ENCODE measurements at regions not wholly inside any gene's neighbourhood (a gene's known extent, or its start where the extent isn't known, plus 50 kb on each side); places are given as distances from the start of the nearest gene placed in this dataset.

DNA sequence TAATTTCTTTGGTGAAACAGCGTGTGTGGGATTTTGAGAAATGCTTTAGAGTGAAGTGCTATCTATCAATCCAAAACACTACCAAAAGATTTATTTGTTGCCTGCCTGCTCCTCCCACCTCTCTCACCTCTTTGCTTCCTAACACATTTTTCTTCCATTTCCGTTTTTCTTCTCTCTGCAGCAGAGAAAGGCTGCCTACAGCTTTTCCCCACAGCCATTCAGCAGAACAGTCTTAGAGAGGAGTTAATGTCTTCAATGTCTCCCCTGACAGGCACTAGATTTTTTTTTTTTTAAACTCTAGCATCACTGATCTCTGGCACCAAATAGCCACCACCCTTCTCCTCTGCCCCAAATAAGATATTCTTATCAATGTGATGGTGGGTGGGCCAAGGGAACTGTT lies 327.8 kb upstream of the MAN1A1 start (continued):
- TF ChIP-seq, protein P1, sequence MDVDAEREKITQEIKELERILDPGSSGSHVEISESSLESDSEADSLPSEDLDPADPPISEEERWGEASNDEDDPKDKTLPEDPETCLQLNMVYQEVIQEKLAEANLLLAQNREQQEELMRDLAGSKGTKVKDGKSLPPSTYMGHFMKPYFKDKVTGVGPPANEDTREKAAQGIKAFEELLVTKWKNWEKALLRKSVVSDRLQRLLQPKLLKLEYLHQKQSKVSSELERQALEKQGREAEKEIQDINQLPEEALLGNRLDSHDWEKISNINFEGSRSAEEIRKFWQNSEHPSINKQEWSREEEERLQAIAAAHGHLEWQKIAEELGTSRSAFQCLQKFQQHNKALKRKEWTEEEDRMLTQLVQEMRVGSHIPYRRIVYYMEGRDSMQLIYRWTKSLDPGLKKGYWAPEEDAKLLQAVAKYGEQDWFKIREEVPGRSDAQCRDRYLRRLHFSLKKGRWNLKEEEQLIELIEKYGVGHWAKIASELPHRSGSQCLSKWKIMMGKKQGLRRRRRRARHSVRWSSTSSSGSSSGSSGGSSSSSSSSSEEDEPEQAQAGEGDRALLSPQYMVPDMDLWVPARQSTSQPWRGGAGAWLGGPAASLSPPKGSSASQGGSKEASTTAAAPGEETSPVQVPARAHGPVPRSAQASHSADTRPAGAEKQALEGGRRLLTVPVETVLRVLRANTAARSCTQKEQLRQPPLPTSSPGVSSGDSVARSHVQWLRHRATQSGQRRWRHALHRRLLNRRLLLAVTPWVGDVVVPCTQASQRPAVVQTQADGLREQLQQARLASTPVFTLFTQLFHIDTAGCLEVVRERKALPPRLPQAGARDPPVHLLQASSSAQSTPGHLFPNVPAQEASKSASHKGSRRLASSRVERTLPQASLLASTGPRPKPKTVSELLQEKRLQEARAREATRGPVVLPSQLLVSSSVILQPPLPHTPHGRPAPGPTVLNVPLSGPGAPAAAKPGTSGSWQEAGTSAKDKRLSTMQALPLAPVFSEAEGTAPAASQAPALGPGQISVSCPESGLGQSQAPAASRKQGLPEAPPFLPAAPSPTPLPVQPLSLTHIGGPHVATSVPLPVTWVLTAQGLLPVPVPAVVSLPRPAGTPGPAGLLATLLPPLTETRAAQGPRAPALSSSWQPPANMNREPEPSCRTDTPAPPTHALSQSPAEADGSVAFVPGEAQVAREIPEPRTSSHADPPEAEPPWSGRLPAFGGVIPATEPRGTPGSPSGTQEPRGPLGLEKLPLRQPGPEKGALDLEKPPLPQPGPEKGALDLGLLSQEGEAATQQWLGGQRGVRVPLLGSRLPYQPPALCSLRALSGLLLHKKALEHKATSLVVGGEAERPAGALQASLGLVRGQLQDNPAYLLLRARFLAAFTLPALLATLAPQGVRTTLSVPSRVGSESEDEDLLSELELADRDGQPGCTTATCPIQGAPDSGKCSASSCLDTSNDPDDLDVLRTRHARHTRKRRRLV (CRISPR knock-in tag; IDR thresholded peaks at IDR 0.05): no peak
- TF ChIP-seq, protein P2, sequence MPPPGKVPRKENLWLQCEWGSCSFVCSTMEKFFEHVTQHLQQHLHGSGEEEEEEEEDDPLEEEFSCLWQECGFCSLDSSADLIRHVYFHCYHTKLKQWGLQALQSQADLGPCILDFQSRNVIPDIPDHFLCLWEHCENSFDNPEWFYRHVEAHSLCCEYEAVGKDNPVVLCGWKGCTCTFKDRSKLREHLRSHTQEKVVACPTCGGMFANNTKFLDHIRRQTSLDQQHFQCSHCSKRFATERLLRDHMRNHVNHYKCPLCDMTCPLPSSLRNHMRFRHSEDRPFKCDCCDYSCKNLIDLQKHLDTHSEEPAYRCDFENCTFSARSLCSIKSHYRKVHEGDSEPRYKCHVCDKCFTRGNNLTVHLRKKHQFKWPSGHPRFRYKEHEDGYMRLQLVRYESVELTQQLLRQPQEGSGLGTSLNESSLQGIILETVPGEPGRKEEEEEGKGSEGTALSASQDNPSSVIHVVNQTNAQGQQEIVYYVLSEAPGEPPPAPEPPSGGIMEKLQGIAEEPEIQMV (CRISPR knock-in tag; IDR thresholded peaks at IDR 0.05; ENCODE audit: low read depth): no peak
- TF ChIP-seq, protein P3, sequence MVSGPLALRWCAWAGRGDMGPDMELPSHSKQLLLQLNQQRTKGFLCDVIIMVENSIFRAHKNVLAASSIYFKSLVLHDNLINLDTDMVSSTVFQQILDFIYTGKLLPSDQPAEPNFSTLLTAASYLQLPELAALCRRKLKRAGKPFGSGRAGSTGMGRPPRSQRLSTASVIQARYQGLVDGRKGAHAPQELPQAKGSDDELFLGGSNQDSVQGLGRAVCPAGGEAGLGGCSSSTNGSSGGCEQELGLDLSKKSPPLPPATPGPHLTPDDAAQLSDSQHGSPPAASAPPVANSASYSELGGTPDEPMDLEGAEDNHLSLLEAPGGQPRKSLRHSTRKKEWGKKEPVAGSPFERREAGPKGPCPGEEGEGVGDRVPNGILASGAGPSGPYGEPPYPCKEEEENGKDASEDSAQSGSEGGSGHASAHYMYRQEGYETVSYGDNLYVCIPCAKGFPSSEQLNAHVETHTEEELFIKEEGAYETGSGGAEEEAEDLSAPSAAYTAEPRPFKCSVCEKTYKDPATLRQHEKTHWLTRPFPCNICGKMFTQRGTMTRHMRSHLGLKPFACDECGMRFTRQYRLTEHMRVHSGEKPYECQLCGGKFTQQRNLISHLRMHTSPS (CRISPR knock-in tag; IDR thresholded peaks at IDR 0.05; ENCODE audit: low read depth): no peak

DNA sequence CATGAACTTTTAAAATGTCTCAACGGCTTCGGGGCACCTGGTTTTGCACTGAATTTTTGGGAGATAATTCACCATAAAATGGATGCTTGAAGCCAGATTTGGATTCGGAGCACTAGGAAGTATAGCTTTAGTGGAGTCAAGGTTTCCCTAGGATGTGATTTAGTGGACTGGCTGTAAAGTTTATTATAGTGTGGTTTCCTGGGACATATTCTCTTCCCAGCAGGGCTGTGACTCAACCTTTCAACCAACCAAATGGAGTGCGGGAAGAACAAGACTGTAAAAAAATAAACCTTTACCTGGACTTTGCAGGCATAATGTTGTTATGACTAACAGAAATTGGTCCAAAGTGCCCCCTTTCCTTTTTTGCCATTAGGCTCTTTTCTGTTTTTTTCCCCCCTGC lies 327.4 kb upstream of the MAN1A1 start:
- FAIRE-seq: no peak
- BruUV-seq (replicated peaks): no TSS peak
- no peak overlapping the region for H3K9ac ChIP-seq (ENCODE audit: insufficient read depth, low read depth, low read length)
- H4K20me1 ChIP-seq (ENCODE audit: insufficient read depth, low read length): no peaks in the 10 kb centered on the region
- in situ Hi-C loops (cut with HindIII; ENCODE audit: extremely low pct_ligation_motif_present, low pct_unique_long_range_greater_than_20kb): no loop called here
- intact Hi-C loops (cut with micrococcal nuclease; ENCODE audit: unreplicated experiment): no loop called here
- H3K27me3 ChIP-seq (ENCODE audit: control insufficient read depth in 1 of 2, insufficient read depth in 2 of 2, low read length in 2 of 2): no peaks in the 10 kb centered on the region
- H3K79me2 ChIP-seq (ENCODE audit: insufficient read depth, low read length): no peaks in the 10 kb centered on the region
- no peak for ATAC-seq
- H3K27ac ChIP-seq (ENCODE audit: extremely low read length, insufficient read depth, low read length): no peak overlapping the region
- POLR2A ChIA-PET: no interaction called here
- 1% methylated on average over 4 of the region's 4 CpGs for WGBS (ENCODE audit: low lambda C conversion rate)
- no peaks in the 10 kb centered on the region for H3K9me3 ChIP-seq (ENCODE audit: low read length)
- H3K4me3 ChIP-seq (replicated peaks in 1 of 3; ENCODE audit: insufficient read depth in 1 of 3, low read depth in 2 of 3, low read length in 3 of 3): no peak overlapping the region
- H3K4me2 ChIP-seq (ENCODE audit: low read depth, low read length): no peak overlapping the region
- H3K4me1 ChIP-seq (ENCODE audit: insufficient read depth, low read length): no peaks in the 10 kb centered on the region
- no peak overlapping the region for H2AFZ ChIP-seq (ENCODE audit: low read length)
- CTCF ChIA-PET (ENCODE audit: low intra/inter-chr PET ratio, low total read pairs): no interaction called here
- no peaks in the 10 kb centered on the region for H3K36me3 ChIP-seq (replicated peaks in 1 of 2; ENCODE audit: control insufficient read depth in 1 of 2, insufficient read depth in 2 of 2, low read length in 2 of 2)
- DNase-seq (ENCODE audit: low spot score): no peak
- TF ChIP-seq ZNF136 (CRISPR knock-in tag; IDR thresholded peaks at IDR 0.05; ENCODE audit: low read depth) (no peak), ONECUT2 (CRISPR knock-in tag; IDR thresholded peaks at IDR 0.05) (no peak)
- TF ChIP-seq, protein P1 (CRISPR knock-in tag; IDR thresholded peaks at IDR 0.05): no peak
- TF ChIP-seq, protein P4, sequence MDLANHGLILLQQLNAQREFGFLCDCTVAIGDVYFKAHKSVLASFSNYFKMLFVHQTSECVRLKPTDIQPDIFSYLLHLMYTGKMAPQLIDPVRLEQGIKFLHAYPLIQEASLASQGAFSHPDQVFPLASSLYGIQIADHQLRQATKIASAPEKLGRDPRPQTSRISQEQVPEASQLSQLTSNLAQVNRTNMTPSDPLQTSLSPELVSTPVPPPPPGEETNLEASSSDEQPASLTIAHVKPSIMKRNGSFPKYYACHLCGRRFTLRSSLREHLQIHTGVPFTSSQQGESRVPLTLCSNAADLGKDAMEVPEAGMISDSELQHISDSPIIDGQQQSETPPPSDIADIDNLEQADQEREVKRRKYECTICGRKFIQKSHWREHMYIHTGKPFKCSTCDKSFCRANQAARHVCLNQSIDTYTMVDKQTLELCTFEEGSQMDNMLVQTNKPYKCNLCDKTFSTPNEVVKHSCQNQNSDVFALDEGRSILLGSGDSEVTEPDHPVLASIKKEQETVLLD (CRISPR knock-in tag; IDR thresholded peaks at IDR 0.05; ENCODE audit: low read depth): no peak
